ENCODE measurements at regions not wholly inside any gene's neighbourhood (a gene's known extent, or its start where the extent isn't known, plus 50 kb on each side); places are given as distances from the start of the nearest gene placed in this dataset.

GRCh38 chr14:38777401-38777800, 325.6 kb downstream of the SEC23A start:
- Histone ChIP-seq H3K9me3 (ENCODE audit: insufficient read depth in 2 of 2, low read depth in 1 of 2, low read length in 1 of 2) (no peaks in the 10 kb centered on the region), H4K20me1 (replicated peaks in 1 of 2; ENCODE audit: control insufficient read depth in 1 of 2, insufficient read depth in 2 of 2, low read length in 2 of 2) (no peaks in the 10 kb centered on the region), H2BK12ac (ENCODE audit: low read depth, low read length) (no peak overlapping the region), H2AFZ (ENCODE audit: low read length) (no peak overlapping the region), H3K14ac (ENCODE audit: insufficient read length) (no peak overlapping the region), H2BK15ac (ENCODE audit: low read length) (no peak overlapping the region), H4K91ac (replicated peaks; ENCODE audit: insufficient read length, low read length) (no peak overlapping the region), H2BK5ac (ENCODE audit: low read depth, low read length) (no peak overlapping the region), H3K18ac (ENCODE audit: extremely low read depth, low read length) (no peak overlapping the region), H2BK20ac (ENCODE audit: low read length) (no peak overlapping the region), H3K79me1 (ENCODE audit: low read depth, low read length) (no peaks in the 10 kb centered on the region), H4K8ac (ENCODE audit: extremely low read depth, insufficient read depth, low read length) (no peak overlapping the region), H3K23me2 (ENCODE audit: low read depth, low read length) (no peaks in the 10 kb centered on the region), H4K5ac (ENCODE audit: insufficient read length, low read depth, low read length) (no peak overlapping the region), H3K9ac (replicated peaks in 1 of 4; ENCODE audit: extremely low read depth in 1 of 4, low read depth in 3 of 4, low read length in 3 of 4) (no peak overlapping the region), H3K4me2 (ENCODE audit: insufficient read depth in 1 of 2, low read depth in 2 of 2, low read length in 2 of 2) (no peak overlapping the region), H3K4me1 (replicated peaks in 1 of 4; ENCODE audit: control insufficient read depth in 3 of 4, insufficient read depth in 4 of 4, low read length in 3 of 4) (no peaks in the 10 kb centered on the region), H3K23ac (ENCODE audit: insufficient read length) (no peak overlapping the region), H3K4me3 (ENCODE audit: extremely low read depth in 1 of 4, insufficient read depth in 2 of 4, low read depth in 3 of 4, low read length in 4 of 4) (no peak overlapping the region), H3K79me2 (ENCODE audit: control insufficient read depth in 1 of 2, insufficient read depth in 2 of 2, low read length in 2 of 2) (no peaks in the 10 kb centered on the region), H3K4ac (replicated peaks; ENCODE audit: insufficient read length, low read depth, low read length) (no peak overlapping the region), H3K27me3 (replicated peaks in 1 of 4; ENCODE audit: control insufficient read depth in 3 of 4, extremely low read depth in 1 of 4, insufficient read depth in 3 of 4, low read length in 3 of 4) (no peaks in the 10 kb centered on the region), H3K27ac (ENCODE audit: low read depth, low read length) (no peak overlapping the region), H2AK5ac (ENCODE audit: low read depth, low read length) (no peak overlapping the region), H3K36me3 (ENCODE audit: control insufficient read depth in 2 of 4, insufficient read depth in 4 of 4, low read length in 3 of 4) (no peaks in the 10 kb centered on the region), H3K56ac (replicated peaks; ENCODE audit: insufficient read length, low read depth, low read length) (no peak overlapping the region), H2BK120ac (replicated peaks; ENCODE audit: low read depth, low read length) (no peak overlapping the region)
- DNase-seq (ENCODE audit: low read depth in 1 of 2, low spot score in 2 of 2) (no peak), FAIRE-seq (no peak)
- TF ChIP-seq JUND (IDR thresholded peaks at IDR 0.05; ENCODE audit: low read length) (no peak), ATF3 (IDR thresholded peaks at IDR 0.05; ENCODE audit: insufficient read depth, low read depth, low read length) (no peak), SUZ12 (IDR thresholded peaks at IDR 0.05; ENCODE audit: low read length) (no peak), CBX5 (IDR thresholded peaks at IDR 0.05; ENCODE audit: low read depth, low read length) (no peak), CTCF (IDR thresholded peaks at IDR 0.05; ENCODE audit: control extremely low read depth in 1 of 3, insufficient read depth in 1 of 3, low read depth in 1 of 3, low read length in 3 of 3) (no peak), POU5F1 (IDR thresholded peaks at IDR 0.05; ENCODE audit: low read depth, low read length) (no peak), ZNF274 (IDR thresholded peaks at IDR 0.05; ENCODE audit: borderline replicate concordance, extremely low read depth, low read length) (no peak), EP300 (IDR thresholded peaks at IDR 0.05; ENCODE audit: borderline replicate concordance in 1 of 2, low read depth in 2 of 2, low read length in 2 of 2) (no peak), CHD1 (IDR thresholded peaks at IDR 0.05; ENCODE audit: low read depth, low read length) (no peak), TBP (IDR thresholded peaks at IDR 0.05; ENCODE audit: low read depth, low read length) (no peak)
- 96% methylated on average over 1 of the region's 1 CpG; no CpG with 5 or more reads in 1 of the 2 experiments for WGBS, 2 experiments (ENCODE audit: extremely low coverage in 1 of 2, insufficient coverage in 1 of 2, insufficient read length in 1 of 2, insufficient replicate concordance in 2 of 2, low coverage in 1 of 2, low lambda C conversion rate in 2 of 2, missing lambda C conversion rate in 1 of 2)
- ChIA-PET CTCF (ENCODE audit: partially characterized antibody) (no interaction called here), POLR2A (ENCODE audit: partially characterized antibody) (no interaction called here)

Data from H1 (cell line).